MM.1S (cell line): ENCODE measurements at regions not wholly inside any gene's neighbourhood (a gene's known extent, or its start where the extent isn't known, plus 50 kb on each side); places are given as distances from the start of the nearest gene placed in this dataset.

Experiments used
- EZH2phosphoT487 ChIP-seq: fragments of 300-600 bp; sonication (generic); IDR thresholded peaks from 2 replicates; pipeline ENCODE4 v1.6.1; 2018; ENCODE audit warnings: antibody characterized with exemption, low read length
- TF ChIP-seq, protein P1 (sequence below): fragments of 300-600 bp; sonication (generic); IDR thresholded peaks from 2 replicates; pipeline ENCODE4 v1.5.1; 2016; ENCODE audit warnings: antibody characterized with exemption, low read length, mixed read lengths

DNA sequence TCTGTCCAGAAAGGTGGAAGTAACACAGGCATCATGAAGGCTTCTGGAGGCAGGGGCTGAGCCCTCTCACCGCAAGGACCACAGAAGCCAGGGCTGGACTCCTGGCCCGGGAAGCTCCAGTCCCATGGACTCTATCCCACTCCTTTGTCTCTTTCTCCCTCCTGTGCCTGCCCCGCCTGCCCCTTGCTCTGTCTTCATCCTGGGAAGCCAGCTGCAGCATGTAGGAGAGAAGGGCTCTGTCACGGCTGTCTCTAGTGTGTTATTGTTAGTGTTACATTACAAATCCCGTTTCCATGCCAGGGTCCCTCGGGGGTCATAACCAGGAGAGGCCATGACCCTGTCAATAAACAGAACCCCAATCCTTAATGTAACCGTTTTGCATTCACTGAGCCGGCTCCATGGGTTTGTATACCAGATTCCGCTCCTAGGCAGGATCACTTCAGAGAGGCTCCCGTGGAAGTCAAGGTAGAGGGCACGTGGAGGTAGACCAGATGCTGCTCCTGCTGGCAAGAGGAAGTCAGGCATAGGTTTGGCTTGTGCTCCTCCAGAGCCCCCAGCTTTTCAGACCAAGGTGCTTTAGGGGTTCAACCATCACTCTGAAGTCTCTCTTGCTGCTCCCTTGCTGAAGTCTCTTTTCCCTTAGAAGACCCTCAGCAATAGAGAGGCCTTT lies 293.2 kb downstream of the ETS1 start:
- TF ChIP-seq EZH2phosphoT487 = no peak
- TF ChIP-seq, protein P1, sequence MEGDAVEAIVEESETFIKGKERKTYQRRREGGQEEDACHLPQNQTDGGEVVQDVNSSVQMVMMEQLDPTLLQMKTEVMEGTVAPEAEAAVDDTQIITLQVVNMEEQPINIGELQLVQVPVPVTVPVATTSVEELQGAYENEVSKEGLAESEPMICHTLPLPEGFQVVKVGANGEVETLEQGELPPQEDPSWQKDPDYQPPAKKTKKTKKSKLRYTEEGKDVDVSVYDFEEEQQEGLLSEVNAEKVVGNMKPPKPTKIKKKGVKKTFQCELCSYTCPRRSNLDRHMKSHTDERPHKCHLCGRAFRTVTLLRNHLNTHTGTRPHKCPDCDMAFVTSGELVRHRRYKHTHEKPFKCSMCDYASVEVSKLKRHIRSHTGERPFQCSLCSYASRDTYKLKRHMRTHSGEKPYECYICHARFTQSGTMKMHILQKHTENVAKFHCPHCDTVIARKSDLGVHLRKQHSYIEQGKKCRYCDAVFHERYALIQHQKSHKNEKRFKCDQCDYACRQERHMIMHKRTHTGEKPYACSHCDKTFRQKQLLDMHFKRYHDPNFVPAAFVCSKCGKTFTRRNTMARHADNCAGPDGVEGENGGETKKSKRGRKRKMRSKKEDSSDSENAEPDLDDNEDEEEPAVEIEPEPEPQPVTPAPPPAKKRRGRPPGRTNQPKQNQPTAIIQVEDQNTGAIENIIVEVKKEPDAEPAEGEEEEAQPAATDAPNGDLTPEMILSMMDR = no peak
